Loucy (cell line): ENCODE measurements at regions not wholly inside any gene's neighbourhood (a gene's known extent, or its start where the extent isn't known, plus 50 kb on each side); places are given as distances from the start of the nearest gene placed in this dataset.

ENCODE experiments used
- CTCF ChIP-seq: fragments of 200-600 bp; sonication (generic); conservative IDR thresholded peaks from 2 replicates; pipeline ENCODE4 v1.5.1; 2014; ENCODE audit warnings: mild to moderate bottlenecking, antibody characterized with exemption, low read length
- EZH2phosphoT487 ChIP-seq: fragments of 200-600 bp; IDR thresholded peaks from 2 replicates; pipeline ENCODE4 v1.6.1; 2018; ENCODE audit warnings: antibody characterized with exemption, mild to moderate bottlenecking, moderate library complexity, borderline replicate concordance

- no peak for TF ChIP-seq CTCF
- TF ChIP-seq EZH2phosphoT487: no peak
Observed at GRCh38 chr6:19759117-19759880, 77.9 kb upstream of the ID4 start.
